GM06990 (cell line): ENCODE measurements at regions not wholly inside any gene's neighbourhood (a gene's known extent, or its start where the extent isn't known, plus 50 kb on each side); places are given as distances from the start of the nearest gene placed in this dataset.

ENCODE experiments used
- DNase-seq: peaks from one replicate; pipeline ENCODE4 v3.0.0-alpha.2; 2011; ENCODE audit not compliant: insufficient read length; ENCODE audit errors: extremely low read depth
- H3K27me3 ChIP-seq: replicated peaks from 2 replicates; pipeline ENCODE4 v1.6.0; 2011; ENCODE audit warnings: low read length; ENCODE audit not compliant: control insufficient read depth, insufficient read depth
- H3K36me3 ChIP-seq: 2 replicates; pipeline ENCODE4 v1.5.1; 2011; ENCODE audit warnings: low read length; ENCODE audit not compliant: control insufficient read depth, insufficient read depth
- H3K4me3 ChIP-seq: replicated peaks from 2 replicates; pipeline ENCODE4 v1.5.1; 2011; ENCODE audit warnings: low read depth, mild to moderate bottlenecking, control low read depth, low read length
- TF ChIP-seq, protein P1 (sequence below): IDR thresholded peaks from 2 replicates; pipeline ENCODE4 v1.5.1; 2011; ENCODE audit warnings: low read length, control low read depth, mild to moderate bottlenecking, inconsistent platforms; ENCODE audit not compliant: insufficient read depth, poor library complexity, severe bottlenecking

DNA sequence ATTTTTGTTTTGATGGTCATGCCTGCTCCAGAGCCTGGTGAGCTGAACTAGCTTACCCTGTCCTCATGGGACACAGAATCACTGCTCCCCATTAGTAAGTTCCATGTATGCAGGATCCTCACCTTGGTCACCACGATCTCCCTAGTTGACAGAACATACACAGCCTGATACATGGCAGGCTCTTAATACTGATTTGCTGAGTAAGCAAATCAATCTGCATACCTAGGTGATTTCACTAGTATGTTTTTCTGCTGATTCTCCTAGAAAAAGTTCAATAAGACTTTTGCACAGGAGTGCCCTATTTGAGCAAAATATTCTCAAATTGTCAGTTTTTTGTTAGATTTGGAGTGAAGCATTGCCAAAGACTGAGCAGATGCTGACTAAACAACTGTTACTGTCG is 113.7 kb downstream of the ACER2 start:
- DNase-seq: no peak
- Histone ChIP-seq H3K36me3 (no peaks in the 10 kb centered on the region), H3K4me3 (no peak overlapping the region), H3K27me3 (no peaks in the 10 kb centered on the region)
- TF ChIP-seq, protein P1, sequence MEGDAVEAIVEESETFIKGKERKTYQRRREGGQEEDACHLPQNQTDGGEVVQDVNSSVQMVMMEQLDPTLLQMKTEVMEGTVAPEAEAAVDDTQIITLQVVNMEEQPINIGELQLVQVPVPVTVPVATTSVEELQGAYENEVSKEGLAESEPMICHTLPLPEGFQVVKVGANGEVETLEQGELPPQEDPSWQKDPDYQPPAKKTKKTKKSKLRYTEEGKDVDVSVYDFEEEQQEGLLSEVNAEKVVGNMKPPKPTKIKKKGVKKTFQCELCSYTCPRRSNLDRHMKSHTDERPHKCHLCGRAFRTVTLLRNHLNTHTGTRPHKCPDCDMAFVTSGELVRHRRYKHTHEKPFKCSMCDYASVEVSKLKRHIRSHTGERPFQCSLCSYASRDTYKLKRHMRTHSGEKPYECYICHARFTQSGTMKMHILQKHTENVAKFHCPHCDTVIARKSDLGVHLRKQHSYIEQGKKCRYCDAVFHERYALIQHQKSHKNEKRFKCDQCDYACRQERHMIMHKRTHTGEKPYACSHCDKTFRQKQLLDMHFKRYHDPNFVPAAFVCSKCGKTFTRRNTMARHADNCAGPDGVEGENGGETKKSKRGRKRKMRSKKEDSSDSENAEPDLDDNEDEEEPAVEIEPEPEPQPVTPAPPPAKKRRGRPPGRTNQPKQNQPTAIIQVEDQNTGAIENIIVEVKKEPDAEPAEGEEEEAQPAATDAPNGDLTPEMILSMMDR: no peak

DNA sequence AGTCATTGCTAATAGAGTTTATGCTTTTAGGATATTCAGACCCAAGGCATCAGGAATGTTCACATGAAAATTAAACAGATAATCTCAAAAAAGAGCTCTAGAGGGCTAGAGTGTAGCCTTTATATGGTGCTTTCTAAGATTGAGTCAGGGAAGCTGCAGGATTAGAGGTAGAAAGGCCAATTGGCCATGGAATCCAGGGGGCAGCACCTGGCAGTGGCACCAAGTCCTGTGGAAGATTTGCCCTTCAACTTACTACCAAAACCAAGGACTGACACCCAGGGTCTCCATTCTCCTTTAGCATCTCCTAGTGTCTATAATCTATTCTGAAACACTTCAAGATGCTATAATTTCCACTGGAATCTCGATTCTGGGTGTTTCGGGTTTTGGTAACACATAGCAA is 112.4 kb downstream of the ACER2 start:
- Histone ChIP-seq H3K27me3 (no peaks in the 10 kb centered on the region), H3K4me3 (no peak overlapping the region), H3K36me3 (no peaks in the 10 kb centered on the region)
- DNase-seq: no peak
- TF ChIP-seq, protein P1: no peak

DNA sequence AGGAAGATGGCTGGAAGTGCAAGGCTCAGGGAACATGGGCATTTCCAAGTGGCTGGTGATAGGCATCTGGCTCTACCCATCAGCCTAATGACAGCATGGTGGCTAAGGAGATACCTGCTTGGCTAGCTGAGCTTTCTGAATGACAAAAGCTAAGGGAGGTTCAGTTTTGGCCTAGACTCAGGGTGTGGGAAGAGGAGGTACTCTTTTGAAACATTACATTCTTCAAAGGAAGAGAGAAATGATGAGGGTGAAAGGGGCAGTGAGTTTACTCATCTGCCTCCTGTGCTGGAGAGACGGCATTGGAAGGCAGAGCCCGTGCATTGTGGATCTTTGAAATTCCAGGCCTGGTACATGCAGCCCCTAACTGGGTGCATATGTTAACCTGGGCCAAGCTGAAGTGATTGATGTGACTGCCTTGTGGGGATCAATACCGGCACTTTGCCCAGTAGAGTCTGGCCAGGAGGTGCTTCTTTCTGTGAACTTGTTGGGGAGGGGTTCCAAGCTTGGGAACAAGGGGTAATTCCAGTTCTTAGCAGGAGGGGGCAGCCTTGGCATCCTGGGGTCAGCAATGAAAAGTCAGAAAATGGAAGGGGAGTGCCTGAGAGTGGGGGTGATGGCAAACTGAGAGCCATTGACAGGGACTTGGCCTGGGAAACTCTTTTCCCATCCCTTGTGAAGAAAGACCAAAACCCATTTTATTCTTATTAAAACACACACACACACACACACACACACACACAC is 108.6 kb downstream of the ACER2 start:
- no peak overlapping the region for H3K4me3 ChIP-seq
- no peak for DNase-seq
- TF ChIP-seq, protein P1: peak; percentile 62
- no peaks in the 10 kb centered on the region; the same call in 1 of the 2 replicates for H3K27me3 ChIP-seq
- no peaks in the 10 kb centered on the region for H3K36me3 ChIP-seq

DNA sequence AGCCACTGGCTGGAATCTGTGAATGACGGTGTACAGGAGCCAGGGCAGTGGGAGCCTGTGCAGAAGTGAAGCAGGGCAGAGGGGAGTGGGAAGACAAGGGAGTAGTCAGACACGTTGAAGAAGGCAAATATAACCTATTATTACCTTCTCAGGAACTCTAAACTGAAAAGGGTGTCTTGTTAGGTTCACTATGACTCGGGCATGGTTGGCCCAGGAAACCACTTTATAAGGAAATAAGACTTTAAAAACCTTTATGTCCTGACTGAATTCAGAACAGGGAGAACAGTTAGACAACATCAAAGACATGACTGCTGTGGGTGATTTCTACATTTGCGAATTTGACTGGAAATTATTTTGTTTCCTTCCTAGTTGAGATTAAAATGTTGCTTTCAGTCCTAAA is 107.5 kb downstream of the ACER2 start:
- no peaks in the 10 kb centered on the region for H3K36me3 ChIP-seq
- no peak for DNase-seq
- H3K4me3 ChIP-seq: no peak overlapping the region
- H3K27me3 ChIP-seq: no peaks in the 10 kb centered on the region; the same call in 1 of the 2 replicates
- TF ChIP-seq, protein P1: no peak

DNA sequence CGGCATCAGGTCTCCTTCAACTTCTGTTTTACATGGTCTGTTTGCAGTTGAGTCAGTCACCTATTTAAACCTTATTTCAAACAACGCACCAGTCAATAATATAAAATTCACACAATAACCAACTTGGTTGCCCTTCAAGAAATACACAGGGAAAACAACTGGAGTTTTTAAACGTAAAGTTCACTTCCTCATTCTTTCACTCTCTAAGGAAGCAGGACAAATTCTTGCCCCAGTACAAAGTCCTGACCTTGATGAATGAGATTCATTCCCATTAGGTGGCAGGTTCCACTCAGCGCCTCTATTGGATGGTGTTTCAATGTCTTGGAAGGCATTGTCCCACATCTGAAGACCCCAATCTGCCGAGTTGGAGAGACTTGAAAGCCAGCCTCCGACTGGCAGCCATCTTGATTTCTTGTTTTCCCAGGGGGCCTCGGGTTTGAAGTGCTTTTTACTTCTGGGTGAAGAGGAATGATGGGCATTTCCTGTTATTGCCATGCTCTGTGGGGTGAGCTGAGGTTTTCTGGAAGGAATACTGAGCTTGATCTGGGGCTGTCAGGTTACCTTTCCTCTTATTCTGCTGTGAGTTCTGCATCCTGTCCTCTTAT is 105.0 kb downstream of the ACER2 start:
- no peaks in the 10 kb centered on the region for H3K36me3 ChIP-seq
- no peaks in the 10 kb centered on the region; the same call in 1 of the 2 replicates for H3K27me3 ChIP-seq
- no peak overlapping the region for H3K4me3 ChIP-seq
- TF ChIP-seq, protein P1: no peak
- no peak for DNase-seq
